Gastrocnemius medialis (tissue), 4 donors: ENCODE measurements at regions not wholly inside any gene's neighbourhood (a gene's known extent, or its start where the extent isn't known, plus 50 kb on each side); places are given as distances from the start of the nearest gene placed in this dataset.
"Not testable (repeated sequence)": the region's sequence is repeated elsewhere in the genome, so short reads cannot be mapped to it uniquely, and the experiment has no call there.

ENCODE experiments used
- ATAC-seq, 2 donors: fragments of 150-250 bp; one replicate each; pipeline ENCODE4 v1.9.1; 2016
- DNase-seq, 2 donors: peaks; one replicate each; pipeline ENCODE4 v3.0.0-alpha.2; 2019
- H3K27ac ChIP-seq, 4 donors: fragments of 200-600 bp; sonication (generic); 1 replicate in 1 of 4; 2 replicates in 3 of 4; pipeline ENCODE4 v1.5.1; 2016 to 2018; ENCODE audit warnings: mild to moderate bottlenecking in 2 of 4, moderate library complexity in 1 of 4
- H3K27me3 ChIP-seq, 3 donors: fragments of 200-600 bp; sonication (generic) in 2 of 3; 1 replicate in 1 of 3; 2 replicates in 2 of 3; pipeline versions ENCODE4 v1.5.1 to v1.6.0; 2016 to 2019; ENCODE audit warnings: mild to moderate bottlenecking in 1 of 3, moderate library complexity in 1 of 3
- H3K36me3 ChIP-seq, 2 donors: fragments of 200-600 bp; sonication (generic) in 1 of 2; one replicate each; pipeline ENCODE4 v1.5.1; 2017 to 2018
- H3K4me1 ChIP-seq, 2 donors: fragments of 200-600 bp; sonication (generic) in 1 of 2; one replicate each; pipeline ENCODE4 v1.5.1; 2016 to 2017; ENCODE audit warnings: mild to moderate bottlenecking in 2 of 2
- H3K4me3 ChIP-seq, 4 donors: fragments of 200-600 bp; sonication (generic) in 3 of 4; 1 replicate in 1 of 4; 2 replicates in 3 of 4; pipeline ENCODE4 v1.5.1; 2016 to 2019; ENCODE audit warnings: mild to moderate bottlenecking in 2 of 4
- H3K9me3 ChIP-seq, 3 donors: fragments of 200-600 bp; sonication (generic) in 2 of 3; 1 replicate in 1 of 3; 2 replicates in 2 of 3; pipeline ENCODE4 v1.5.1; 2016 to 2019
- POLR2A ChIP-seq, 2 donors: fragments of 450-650 bp; IDR thresholded peaks; one replicate each; pipeline ENCODE4 v1.6.1; 2017; ENCODE audit warnings: antibody characterized with exemption in 2 of 2, mild to moderate bottlenecking in 2 of 2, moderate library complexity in 2 of 2
- in situ Hi-C, 4 donors: fragments of 200-750 bp; cut with MboI; loops; one replicate each; pipeline versions ENCODE4 v1.15.0 to v1.8.0; 2017; ENCODE audit warnings: low sequenced_read_pairs in 4 of 4
- intact Hi-C: fragments of 100-400 bp; cut with DNase I; formaldehyde crosslinking; loops from one replicate; pipeline ENCODE4 v1.15.1; 2023; ENCODE audit warnings: low total_unique reads
- TF ChIP-seq, protein P1 (sequence below), 5 experiments: fragments of 450-650 bp in 3 of 5; fragments of 200-600 bp in 2 of 5; sonication (generic) in 2 of 5; IDR thresholded peaks in 4 of 5; conservative IDR thresholded peaks in 1 of 5; 1 replicate in 4 of 5; 2 replicates in 1 of 5; pipeline ENCODE4 v1.5.1; 2016 to 2019; ENCODE audit warnings: antibody characterized with exemption in 5 of 5, mild to moderate bottlenecking in 3 of 5, moderate library complexity in 3 of 5

DNA sequence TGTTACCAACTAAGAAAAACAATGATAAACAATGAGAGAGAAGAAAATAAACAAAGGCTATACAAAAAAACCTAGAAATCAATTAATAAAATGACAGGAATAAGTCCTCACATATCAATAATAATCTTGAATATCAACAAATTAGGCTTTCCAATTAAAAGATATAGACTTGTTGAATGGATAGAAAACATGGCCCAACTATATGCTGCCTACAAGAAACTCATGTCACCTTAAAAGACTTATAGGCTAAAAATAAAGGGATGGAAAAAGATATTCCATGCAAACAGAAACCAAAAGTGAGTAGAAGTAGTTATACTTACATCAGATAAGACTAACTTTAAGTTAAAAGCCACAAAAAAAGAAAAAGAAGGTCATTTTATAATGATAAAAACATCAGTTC is 183.9 kb downstream of the MYRFL start:
- Histone ChIP-seq H3K4me3 (no peak overlapping the region), H3K27me3 (no peaks in the 10 kb centered on the region), H3K27ac (no peak overlapping the region), H3K9me3 (no peaks in the 10 kb centered on the region), H3K36me3 (no peaks in the 10 kb centered on the region), H3K4me1 (no peaks in the 10 kb centered on the region)
- DNase-seq (no peak), ATAC-seq (no peak)
- in situ Hi-C loops (no loop called here), intact Hi-C loops (no loop called here)
- TF ChIP-seq, protein P1, sequence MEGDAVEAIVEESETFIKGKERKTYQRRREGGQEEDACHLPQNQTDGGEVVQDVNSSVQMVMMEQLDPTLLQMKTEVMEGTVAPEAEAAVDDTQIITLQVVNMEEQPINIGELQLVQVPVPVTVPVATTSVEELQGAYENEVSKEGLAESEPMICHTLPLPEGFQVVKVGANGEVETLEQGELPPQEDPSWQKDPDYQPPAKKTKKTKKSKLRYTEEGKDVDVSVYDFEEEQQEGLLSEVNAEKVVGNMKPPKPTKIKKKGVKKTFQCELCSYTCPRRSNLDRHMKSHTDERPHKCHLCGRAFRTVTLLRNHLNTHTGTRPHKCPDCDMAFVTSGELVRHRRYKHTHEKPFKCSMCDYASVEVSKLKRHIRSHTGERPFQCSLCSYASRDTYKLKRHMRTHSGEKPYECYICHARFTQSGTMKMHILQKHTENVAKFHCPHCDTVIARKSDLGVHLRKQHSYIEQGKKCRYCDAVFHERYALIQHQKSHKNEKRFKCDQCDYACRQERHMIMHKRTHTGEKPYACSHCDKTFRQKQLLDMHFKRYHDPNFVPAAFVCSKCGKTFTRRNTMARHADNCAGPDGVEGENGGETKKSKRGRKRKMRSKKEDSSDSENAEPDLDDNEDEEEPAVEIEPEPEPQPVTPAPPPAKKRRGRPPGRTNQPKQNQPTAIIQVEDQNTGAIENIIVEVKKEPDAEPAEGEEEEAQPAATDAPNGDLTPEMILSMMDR (IDR thresholded peaks at IDR 0.05 in 4 of 5, conservative IDR thresholded peaks at IDR 0.05 in 1 of 5) = no peak
- no peak for TF ChIP-seq POLR2A (IDR thresholded peaks at IDR 0.05)

DNA sequence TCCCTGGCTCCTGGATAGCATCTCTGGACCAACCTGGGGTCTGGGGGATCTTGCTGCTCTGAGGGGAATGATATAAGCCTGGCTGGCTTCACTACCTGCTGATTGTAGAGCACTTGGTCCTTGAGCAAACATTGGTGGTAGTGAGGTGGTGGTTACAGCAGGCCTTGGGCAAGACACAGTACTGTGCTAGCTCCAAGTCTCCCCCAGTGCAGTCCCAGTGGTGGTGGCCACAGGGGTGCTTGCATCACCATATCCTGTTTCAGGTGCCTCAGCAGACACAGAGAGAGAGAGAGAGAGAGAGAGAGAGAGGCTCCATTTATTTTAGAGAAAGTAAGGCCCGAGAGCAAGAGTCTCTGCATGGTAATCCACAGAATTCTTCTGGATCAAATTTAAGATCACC is 186.3 kb downstream of the MYRFL start:
- no peak for ATAC-seq

DNA sequence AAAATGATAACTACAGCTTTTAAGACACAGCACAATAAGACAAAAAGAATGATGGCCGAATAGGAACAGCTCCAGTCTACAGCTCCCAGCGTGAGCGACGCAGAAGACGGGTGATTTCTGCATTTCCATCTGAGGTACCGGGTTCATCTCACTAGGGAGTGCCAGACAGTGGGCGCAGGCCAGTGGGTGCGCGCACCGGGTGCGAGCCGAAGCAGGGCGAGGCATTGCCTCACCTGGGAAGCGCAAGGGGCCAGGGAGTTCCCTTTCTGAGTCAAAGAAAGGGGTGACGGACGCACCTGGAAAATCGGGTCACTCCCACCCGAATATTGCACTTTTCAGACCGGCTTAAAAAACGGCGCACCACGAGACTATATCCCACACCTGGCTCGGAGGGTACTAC is 188.0 kb downstream of the MYRFL start:
- H3K27ac ChIP-seq, H3K27me3 ChIP-seq, H3K4me1 ChIP-seq, intact Hi-C loops, ATAC-seq, H3K4me3 ChIP-seq, H3K36me3 ChIP-seq, DNase-seq, H3K9me3 ChIP-seq, in situ Hi-C loops: not testable (repeated sequence)

More for the DNA sequence above, 186.3 kb downstream of the MYRFL start:
- Histone ChIP-seq H3K4me3 (no peak overlapping the region), H3K4me1 (no peaks in the 10 kb centered on the region), H3K36me3 (no peaks in the 10 kb centered on the region), H3K27ac (no peak overlapping the region), H3K27me3 (no peaks in the 10 kb centered on the region), H3K9me3 (no peaks in the 10 kb centered on the region)
- TF ChIP-seq POLR2A (IDR thresholded peaks at IDR 0.05) = no peak
- TF ChIP-seq, protein P1 (IDR thresholded peaks at IDR 0.05 in 4 of 5, conservative IDR thresholded peaks at IDR 0.05 in 1 of 5) = no peak
- DNase-seq = no peak
- intact Hi-C loops = no loop called here
- in situ Hi-C loops = no loop called here

DNA sequence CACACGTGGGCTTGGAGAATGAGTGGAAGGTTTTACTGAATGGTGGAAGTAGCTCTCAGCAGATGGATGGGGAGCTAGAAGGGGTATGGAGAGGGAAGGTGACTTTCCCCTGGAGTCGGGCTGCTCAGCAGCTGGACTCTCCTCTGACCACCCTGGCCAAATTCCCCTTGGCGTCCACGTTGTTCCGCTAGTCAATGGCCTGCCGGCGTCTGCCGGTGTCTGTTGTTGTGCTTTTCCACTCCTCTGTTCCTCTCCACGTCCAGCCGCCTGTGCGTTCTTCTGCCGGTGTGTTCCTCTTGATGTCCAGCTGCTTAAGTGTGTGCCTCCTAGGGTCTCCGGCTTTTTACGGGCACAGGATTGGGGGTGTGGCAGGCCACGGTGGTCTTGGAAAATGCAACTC is 203.5 kb downstream of the MYRFL start:
- ATAC-seq = no peak
- in situ Hi-C loops = no loop called here
- no peak for DNase-seq

DNA sequence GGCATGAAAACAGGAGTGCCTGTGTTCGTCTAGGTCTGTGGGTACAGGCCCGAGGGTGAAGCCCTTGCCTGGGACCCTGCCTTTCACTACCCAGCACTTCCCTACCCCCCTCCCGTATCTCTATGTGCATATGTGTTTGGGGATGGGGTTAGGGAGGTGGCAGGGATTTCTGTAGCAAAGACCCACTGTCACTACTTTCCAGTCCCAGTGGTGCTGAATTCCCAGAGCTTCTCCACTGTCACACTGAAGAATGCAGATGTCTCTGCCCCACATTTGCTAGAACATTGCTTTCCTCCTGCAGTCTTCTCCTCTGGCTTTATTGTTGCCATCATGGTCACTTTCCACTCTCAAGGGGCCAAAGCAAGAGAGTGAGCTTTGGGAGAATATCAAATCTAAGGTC is 203.9 kb downstream of the MYRFL start:
- H3K9me3 ChIP-seq = no peaks in the 10 kb centered on the region
- in situ Hi-C loops = no loop called here

More for the DNA sequence above, 203.5 kb downstream of the MYRFL start:
- Histone ChIP-seq H3K27ac (no peak overlapping the region), H3K9me3 (no peaks in the 10 kb centered on the region), H3K36me3 (no peaks in the 10 kb centered on the region), H3K27me3 (no peaks in the 10 kb centered on the region), H3K4me3 (no peak overlapping the region), H3K4me1 (no peaks in the 10 kb centered on the region)
- TF ChIP-seq, protein P1 (IDR thresholded peaks at IDR 0.05 in 4 of 5, conservative IDR thresholded peaks at IDR 0.05 in 1 of 5) = no peak
- no peak for TF ChIP-seq POLR2A (IDR thresholded peaks at IDR 0.05)
- intact Hi-C loops = no loop called here

More for the DNA sequence above, 203.9 kb downstream of the MYRFL start:
- intact Hi-C loops = no loop called here
- Histone ChIP-seq H3K27me3 (no peaks in the 10 kb centered on the region), H3K36me3 (no peaks in the 10 kb centered on the region), H3K4me3 (no peak overlapping the region), H3K4me1 (no peaks in the 10 kb centered on the region), H3K27ac (no peak overlapping the region)
- TF ChIP-seq, protein P1 (IDR thresholded peaks at IDR 0.05 in 4 of 5, conservative IDR thresholded peaks at IDR 0.05 in 1 of 5) = no peak
- TF ChIP-seq POLR2A (IDR thresholded peaks at IDR 0.05) = no peak
- no peak for ATAC-seq
- DNase-seq = no peak
